WTC11 (cell line): ENCODE measurements at regions not wholly inside any gene's neighbourhood (a gene's known extent, or its start where the extent isn't known, plus 50 kb on each side); places are given as distances from the start of the nearest gene placed in this dataset.

Experiments
- ATAC-seq: fragments of 200-7000 bp; cut with Tn5 transposase; 2 replicates; pipeline ENCODE4 v1.10.0; 2021; ENCODE audit warnings: mild to moderate bottlenecking, moderate library complexity
- CTCF ChIA-PET: fragments of 300-600 bp; sonication (Branson Sonifier 250); formaldehyde crosslinking; loops from one replicate; lab custom pipeline; 2021; ENCODE audit warnings: antibody characterized with exemption; lab: Charles Lee
- POLR2A ChIA-PET: fragments of 350-600 bp; sonication (Branson Sonifier 250); formaldehyde crosslinking; loops from one replicate; lab custom pipeline; 2021; ENCODE audit warnings: antibody characterized with exemption; lab: Charles Lee
- DNase-seq: peaks from one replicate; pipeline ENCODE4 v3.0.0; 2021; ENCODE audit warnings: low spot score
- H3K27ac Mint-ChIP-seq: 2 replicates; pipeline ENCODE4 v1.8.0; 2021; ENCODE audit warnings: mixed read lengths
- H3K27me3 Mint-ChIP-seq: 2 replicates; pipeline ENCODE4 v1.8.0; 2021; ENCODE audit warnings: low read depth, mild to moderate bottlenecking, moderate library complexity, mixed read lengths
- H3K36me3 Mint-ChIP-seq: 2 replicates; pipeline ENCODE4 v1.8.0; 2021; ENCODE audit warnings: mixed read lengths
- H3K4me1 Mint-ChIP-seq: 2 replicates; pipeline ENCODE4 v1.8.0; 2022; ENCODE audit warnings: mixed read lengths
- H3K4me3 Mint-ChIP-seq: 2 replicates; pipeline ENCODE4 v1.8.0; 2021; ENCODE audit warnings: mild to moderate bottlenecking, moderate library complexity, mixed read lengths
- H3K9me3 Mint-ChIP-seq: 2 replicates; pipeline ENCODE4 v1.8.0; 2021; ENCODE audit warnings: mixed read lengths
- CBFB ChIP-seq: sonication (generic); formaldehyde crosslinking; IDR thresholded peaks from 2 replicates; pipeline ENCODE4 v1.8.1; 2022; ENCODE audit warnings: mild to moderate bottlenecking, low read depth, missing genetic modification reagents
- ETV6 ChIP-seq: sonication (generic); formaldehyde crosslinking; IDR thresholded peaks from 2 replicates; pipeline ENCODE4 v1.8.1; 2022; ENCODE audit warnings: mild to moderate bottlenecking, missing genetic modification reagents
- FOXJ3 ChIP-seq: sonication (generic); formaldehyde crosslinking; IDR thresholded peaks from 2 replicates; pipeline ENCODE4 v1.9.0; 2021; ENCODE audit warnings: missing genetic modification reagents, mild to moderate bottlenecking, borderline replicate concordance
- FOXP1 ChIP-seq: sonication (generic); formaldehyde crosslinking; IDR thresholded peaks from 2 replicates; pipeline ENCODE4 v1.8.0; 2022; ENCODE audit warnings: missing genetic modification reagents, mild to moderate bottlenecking, moderate library complexity, borderline replicate concordance
- FOXP4 ChIP-seq: sonication (generic); formaldehyde crosslinking; IDR thresholded peaks from 2 replicates; pipeline ENCODE4 v1.8.0; 2022; ENCODE audit warnings: mild to moderate bottlenecking, missing genetic modification reagents
- JUN ChIP-seq: sonication (generic); formaldehyde crosslinking; IDR thresholded peaks from 2 replicates; pipeline ENCODE4 v1.8.0; 2023; ENCODE audit warnings: mild to moderate bottlenecking, missing genetic modification reagents
- NFYB ChIP-seq: sonication (generic); formaldehyde crosslinking; conservative IDR thresholded peaks from 2 replicates; pipeline ENCODE4 v1.8.0; 2022; ENCODE audit warnings: low read depth, missing genetic modification reagents
- NR3C1 ChIP-seq: sonication (generic); formaldehyde crosslinking; conservative IDR thresholded peaks from 2 replicates; pipeline ENCODE4 v1.8.1; 2023; ENCODE audit warnings: low read depth, mild to moderate bottlenecking, missing genetic modification reagents
- OVOL2 ChIP-seq: fragments of 250-450 bp; sonication (Bioruptor Pico); IDR thresholded peaks from 2 replicates; pipeline ENCODE4 v1.9.0; 2021; ENCODE audit warnings: mild to moderate bottlenecking, borderline replicate concordance
- SOX15 ChIP-seq: fragments of 250-450 bp; sonication (Bioruptor Pico); IDR thresholded peaks from 2 replicates; pipeline ENCODE4 v1.9.0; 2021; ENCODE audit warnings: mild to moderate bottlenecking
- TCF7 ChIP-seq: sonication (generic); formaldehyde crosslinking; IDR thresholded peaks from 2 replicates; pipeline ENCODE4 v1.8.0; 2022; ENCODE audit warnings: mild to moderate bottlenecking, low read depth, missing genetic modification reagents, moderate library complexity
- ZBTB21 ChIP-seq: sonication (generic); formaldehyde crosslinking; IDR thresholded peaks from 2 replicates; pipeline ENCODE4 v1.8.1; 2023; ENCODE audit warnings: mild to moderate bottlenecking, missing genetic modification reagents, borderline replicate concordance
- ZNF219 ChIP-seq: sonication (generic); formaldehyde crosslinking; IDR thresholded peaks from 2 replicates; pipeline ENCODE4 v1.8.0; 2023; ENCODE audit warnings: missing genetic modification reagents, mild to moderate bottlenecking, borderline replicate concordance
- ZNF416 ChIP-seq: fragments of 250-450 bp; sonication (Bioruptor Pico); IDR thresholded peaks from 2 replicates; pipeline ENCODE4 v1.9.0; 2021; ENCODE audit warnings: mild to moderate bottlenecking, inconsistent platforms
- ZNF423 ChIP-seq: fragments of 250-450 bp; sonication (Bioruptor Pico); IDR thresholded peaks from 2 replicates; pipeline ENCODE4 v2.1.2; 2022; ENCODE audit warnings: mild to moderate bottlenecking, moderate library complexity
- TF ChIP-seq, protein P1 (sequence below): sonication (generic); formaldehyde crosslinking; IDR thresholded peaks from 2 replicates; pipeline ENCODE4 v1.8.1; 2023; ENCODE audit warnings: mild to moderate bottlenecking, missing genetic modification reagents, borderline replicate concordance
- TF ChIP-seq, protein P2 (sequence below): sonication (generic); formaldehyde crosslinking; IDR thresholded peaks from 2 replicates; pipeline ENCODE4 v1.8.1; 2022; ENCODE audit warnings: mild to moderate bottlenecking, missing genetic modification reagents, moderate library complexity, borderline replicate concordance
- TF ChIP-seq, protein P3 (sequence below): fragments of 250-450 bp; sonication (Bioruptor Pico); IDR thresholded peaks from 2 replicates; pipeline ENCODE4 v1.9.0; 2021; ENCODE audit warnings: mild to moderate bottlenecking
- TF ChIP-seq, protein P4 (sequence below): sonication (generic); formaldehyde crosslinking; IDR thresholded peaks from 2 replicates; pipeline ENCODE4 v1.8.1; 2022; ENCODE audit warnings: missing genetic modification reagents, borderline replicate concordance

GRCh38 chr3:115420086-115420485, 203.2 kb upstream of the GAP43 start:
- Mint-ChIP-seq H3K4me3 (no peak overlapping the region), H3K4me1 (peaks cover 11% of the 10 kb centered on the region), H3K9me3 (no peaks in the 10 kb centered on the region), H3K27me3 (no peaks in the 10 kb centered on the region), H3K36me3 (no peaks in the 10 kb centered on the region), H3K27ac (no peak overlapping the region)
- DNase-seq (no peak), ATAC-seq (no peak)
- ChIA-PET CTCF (no interaction called here), POLR2A (no interaction called here)
- no peak for TF ChIP-seq ZBTB21

GRCh38 chr3:115423170-115423569, 200.1 kb upstream of the GAP43 start:
- ATAC-seq (no peak), DNase-seq (no peak)
- Mint-ChIP-seq H3K4me1 (peaks cover 11% of the 10 kb centered on the region), H3K36me3 (no peaks in the 10 kb centered on the region), H3K9me3 (peaks cover 3% of the 10 kb centered on the region; the same call in 1 of the 2 replicates), H3K27ac (no peak overlapping the region), H3K27me3 (no peaks in the 10 kb centered on the region), H3K4me3 (no peak overlapping the region)
- CTCF ChIA-PET, result no interaction called here
- no peak for TF ChIP-seq ZNF423 (CRISPR knock-in tag)
- TF ChIP-seq FOXP4 (CRISPR knock-in tag), result no peak
- TF ChIP-seq, protein P1, sequence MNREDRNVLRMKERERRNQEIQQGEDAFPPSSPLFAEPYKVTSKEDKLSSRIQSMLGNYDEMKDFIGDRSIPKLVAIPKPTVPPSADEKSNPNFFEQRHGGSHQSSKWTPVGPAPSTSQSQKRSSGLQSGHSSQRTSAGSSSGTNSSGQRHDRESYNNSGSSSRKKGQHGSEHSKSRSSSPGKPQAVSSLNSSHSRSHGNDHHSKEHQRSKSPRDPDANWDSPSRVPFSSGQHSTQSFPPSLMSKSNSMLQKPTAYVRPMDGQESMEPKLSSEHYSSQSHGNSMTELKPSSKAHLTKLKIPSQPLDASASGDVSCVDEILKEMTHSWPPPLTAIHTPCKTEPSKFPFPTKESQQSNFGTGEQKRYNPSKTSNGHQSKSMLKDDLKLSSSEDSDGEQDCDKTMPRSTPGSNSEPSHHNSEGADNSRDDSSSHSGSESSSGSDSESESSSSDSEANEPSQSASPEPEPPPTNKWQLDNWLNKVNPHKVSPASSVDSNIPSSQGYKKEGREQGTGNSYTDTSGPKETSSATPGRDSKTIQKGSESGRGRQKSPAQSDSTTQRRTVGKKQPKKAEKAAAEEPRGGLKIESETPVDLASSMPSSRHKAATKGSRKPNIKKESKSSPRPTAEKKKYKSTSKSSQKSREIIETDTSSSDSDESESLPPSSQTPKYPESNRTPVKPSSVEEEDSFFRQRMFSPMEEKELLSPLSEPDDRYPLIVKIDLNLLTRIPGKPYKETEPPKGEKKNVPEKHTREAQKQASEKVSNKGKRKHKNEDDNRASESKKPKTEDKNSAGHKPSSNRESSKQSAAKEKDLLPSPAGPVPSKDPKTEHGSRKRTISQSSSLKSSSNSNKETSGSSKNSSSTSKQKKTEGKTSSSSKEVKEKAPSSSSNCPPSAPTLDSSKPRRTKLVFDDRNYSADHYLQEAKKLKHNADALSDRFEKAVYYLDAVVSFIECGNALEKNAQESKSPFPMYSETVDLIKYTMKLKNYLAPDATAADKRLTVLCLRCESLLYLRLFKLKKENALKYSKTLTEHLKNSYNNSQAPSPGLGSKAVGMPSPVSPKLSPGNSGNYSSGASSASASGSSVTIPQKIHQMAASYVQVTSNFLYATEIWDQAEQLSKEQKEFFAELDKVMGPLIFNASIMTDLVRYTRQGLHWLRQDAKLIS, result no peak
- TF ChIP-seq ZNF416 (CRISPR knock-in tag), result no peak
- TF ChIP-seq, protein P2, sequence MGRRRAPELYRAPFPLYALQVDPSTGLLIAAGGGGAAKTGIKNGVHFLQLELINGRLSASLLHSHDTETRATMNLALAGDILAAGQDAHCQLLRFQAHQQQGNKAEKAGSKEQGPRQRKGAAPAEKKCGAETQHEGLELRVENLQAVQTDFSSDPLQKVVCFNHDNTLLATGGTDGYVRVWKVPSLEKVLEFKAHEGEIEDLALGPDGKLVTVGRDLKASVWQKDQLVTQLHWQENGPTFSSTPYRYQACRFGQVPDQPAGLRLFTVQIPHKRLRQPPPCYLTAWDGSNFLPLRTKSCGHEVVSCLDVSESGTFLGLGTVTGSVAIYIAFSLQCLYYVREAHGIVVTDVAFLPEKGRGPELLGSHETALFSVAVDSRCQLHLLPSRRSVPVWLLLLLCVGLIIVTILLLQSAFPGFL (CRISPR knock-in tag), result no peak
- no peak for TF ChIP-seq NFYB
- no peak for TF ChIP-seq FOXJ3 (CRISPR knock-in tag)
- no peak for TF ChIP-seq OVOL2 (CRISPR knock-in tag)
- TF ChIP-seq, protein P3, sequence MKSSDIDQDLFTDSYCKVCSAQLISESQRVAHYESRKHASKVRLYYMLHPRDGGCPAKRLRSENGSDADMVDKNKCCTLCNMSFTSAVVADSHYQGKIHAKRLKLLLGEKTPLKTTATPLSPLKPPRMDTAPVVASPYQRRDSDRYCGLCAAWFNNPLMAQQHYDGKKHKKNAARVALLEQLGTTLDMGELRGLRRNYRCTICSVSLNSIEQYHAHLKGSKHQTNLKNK (CRISPR knock-in tag), result no peak
- no peak for TF ChIP-seq JUN (CRISPR knock-in tag)
- TF ChIP-seq ZNF219 (CRISPR knock-in tag), result no peak
- no peak for TF ChIP-seq FOXP1 (CRISPR knock-in tag)
- TF ChIP-seq ETV6 (CRISPR knock-in tag), result no peak
- TF ChIP-seq NR3C1 (CRISPR knock-in tag), result no peak
- TF ChIP-seq, protein P4, sequence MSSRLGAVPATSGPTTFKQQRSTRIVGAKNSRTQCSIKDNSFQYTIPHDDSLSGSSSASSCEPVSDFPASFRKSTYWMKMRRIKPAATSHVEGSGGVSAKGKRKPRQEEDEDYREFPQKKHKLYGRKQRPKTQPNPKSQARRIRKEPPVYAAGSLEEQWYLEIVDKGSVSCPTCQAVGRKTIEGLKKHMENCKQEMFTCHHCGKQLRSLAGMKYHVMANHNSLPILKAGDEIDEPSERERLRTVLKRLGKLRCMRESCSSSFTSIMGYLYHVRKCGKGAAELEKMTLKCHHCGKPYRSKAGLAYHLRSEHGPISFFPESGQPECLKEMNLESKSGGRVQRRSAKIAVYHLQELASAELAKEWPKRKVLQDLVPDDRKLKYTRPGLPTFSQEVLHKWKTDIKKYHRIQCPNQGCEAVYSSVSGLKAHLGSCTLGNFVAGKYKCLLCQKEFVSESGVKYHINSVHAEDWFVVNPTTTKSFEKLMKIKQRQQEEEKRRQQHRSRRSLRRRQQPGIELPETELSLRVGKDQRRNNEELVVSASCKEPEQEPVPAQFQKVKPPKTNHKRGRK (CRISPR knock-in tag), result no peak
- no peak for TF ChIP-seq TCF7 (CRISPR knock-in tag)
- TF ChIP-seq ZBTB21, result no peak
- TF ChIP-seq SOX15 (CRISPR knock-in tag), result no peak
- TF ChIP-seq CBFB (CRISPR knock-in tag), result no peak
- POLR2A ChIA-PET, result no interaction called here
